Endodermal cell (in vitro differentiated cells): ENCODE measurements at regions not wholly inside any gene's neighbourhood (a gene's known extent, or its start where the extent isn't known, plus 50 kb on each side); places are given as distances from the start of the nearest gene placed in this dataset.
"Not testable (repeated sequence)": the region's sequence is repeated elsewhere in the genome, so short reads cannot be mapped to it uniquely, and the experiment has no call there.

Experiments used
- DNase-seq: peaks from one replicate; pipeline ENCODE4 v3.0.0-alpha.2; 2017
- H3K27ac ChIP-seq: 2 replicates; pipeline ENCODE4 v1.5.1; 2013; ENCODE audit warnings: mild to moderate bottlenecking, low read depth, low read length, moderate library complexity
- H3K27me3 ChIP-seq: 2 replicates; pipeline ENCODE4 v1.6.1; 2013; ENCODE audit warnings: mild to moderate bottlenecking, low read length, moderate library complexity; ENCODE audit not compliant: insufficient read depth, control insufficient read depth, poor library complexity, severe bottlenecking
- H3K36me3 ChIP-seq: 2 replicates; pipeline ENCODE4 v1.7.0; 2013; ENCODE audit warnings: mild to moderate bottlenecking, low read length, moderate library complexity; ENCODE audit not compliant: control insufficient read depth, insufficient read depth
- H3K4me1 ChIP-seq: one replicate; pipeline ENCODE4 v1.7.0; 2013; ENCODE audit warnings: low read length; ENCODE audit not compliant: control insufficient read depth, insufficient read depth
- H3K4me3 ChIP-seq: 2 replicates; pipeline ENCODE4 v1.5.1; 2013; ENCODE audit warnings: mild to moderate bottlenecking, low read length, moderate library complexity
- H3K9ac ChIP-seq: 2 replicates; pipeline ENCODE4 v1.6.1; 2013; ENCODE audit warnings: mild to moderate bottlenecking, low read length, moderate library complexity; ENCODE audit not compliant: poor library complexity, severe bottlenecking; ENCODE audit errors: extremely low read depth
- H3K9me3 ChIP-seq: 2 replicates; pipeline ENCODE4 v1.6.1; 2013; ENCODE audit warnings: mild to moderate bottlenecking, low read length, moderate library complexity; ENCODE audit not compliant: control insufficient read depth
- H3K27ac Mint-ChIP-seq: 2 replicates; pipeline ENCODE4 v1.8.0; 2020; ENCODE audit warnings: mixed read lengths
- H3K27me3 Mint-ChIP-seq: 2 replicates; pipeline ENCODE4 v1.8.0; 2021; ENCODE audit warnings: mild to moderate bottlenecking, mixed read lengths; ENCODE audit not compliant: insufficient read depth
- H3K36me3 Mint-ChIP-seq: 2 replicates; pipeline ENCODE4 v1.8.0; 2020; ENCODE audit warnings: low read depth, mixed read lengths
- H3K4me1 Mint-ChIP-seq: 2 replicates; pipeline ENCODE4 v1.8.0; 2020; ENCODE audit warnings: mixed read lengths
- H3K4me3 Mint-ChIP-seq: 2 replicates; pipeline ENCODE4 v1.8.0; 2020; ENCODE audit warnings: mild to moderate bottlenecking, moderate library complexity, mixed read lengths
- H3K9me3 Mint-ChIP-seq: 2 replicates; pipeline ENCODE4 v1.8.0; 2020; ENCODE audit warnings: mild to moderate bottlenecking, mixed read lengths
- WGBS, 2 experiments: methylation state at CpG; one replicate each; pipeline versions ENCODE4 v1.1.5 to v1.1.7; 2013; ENCODE audit warnings: missing lambda C conversion rate in 2 of 2, mixed read lengths in 1 of 2; ENCODE audit not compliant: insufficient coverage in 1 of 2, insufficient read length in 1 of 2; 5-methylcytosine and 5-hydroxymethylcytosine counted together
- TF ChIP-seq, protein P1 (sequence below): fragments of 200-600 bp; sonication (generic); conservative IDR thresholded peaks from 2 replicates; pipeline ENCODE4 v1.5.0; 2021; ENCODE audit warnings: antibody characterized with exemption, mild to moderate bottlenecking

DNA sequence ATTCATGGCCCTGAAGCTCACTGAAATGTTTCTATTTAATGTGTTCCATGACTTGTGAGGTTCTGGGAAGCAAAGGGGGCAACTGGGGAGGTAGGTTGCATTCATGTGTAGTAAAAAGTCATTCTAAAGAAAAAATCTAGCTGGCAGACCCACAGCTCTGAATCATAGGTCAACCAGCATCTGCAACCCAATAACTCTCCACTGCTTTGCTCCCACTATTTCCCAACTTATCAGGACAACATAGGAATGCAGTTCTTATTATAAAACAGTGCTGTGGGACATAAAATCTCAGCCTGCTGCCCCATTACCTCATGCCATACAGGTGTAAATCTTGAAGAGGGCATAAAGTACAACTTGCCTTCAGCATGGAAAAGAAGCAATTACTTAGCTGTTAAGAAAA is 576.1 kb upstream of the PTBP2 start:
- no peak overlapping the region for H3K27ac Mint-ChIP-seq
- H3K36me3 ChIP-seq, result no peaks in the 10 kb centered on the region
- H3K27me3 Mint-ChIP-seq, result no peaks in the 10 kb centered on the region
- TF ChIP-seq, protein P1, sequence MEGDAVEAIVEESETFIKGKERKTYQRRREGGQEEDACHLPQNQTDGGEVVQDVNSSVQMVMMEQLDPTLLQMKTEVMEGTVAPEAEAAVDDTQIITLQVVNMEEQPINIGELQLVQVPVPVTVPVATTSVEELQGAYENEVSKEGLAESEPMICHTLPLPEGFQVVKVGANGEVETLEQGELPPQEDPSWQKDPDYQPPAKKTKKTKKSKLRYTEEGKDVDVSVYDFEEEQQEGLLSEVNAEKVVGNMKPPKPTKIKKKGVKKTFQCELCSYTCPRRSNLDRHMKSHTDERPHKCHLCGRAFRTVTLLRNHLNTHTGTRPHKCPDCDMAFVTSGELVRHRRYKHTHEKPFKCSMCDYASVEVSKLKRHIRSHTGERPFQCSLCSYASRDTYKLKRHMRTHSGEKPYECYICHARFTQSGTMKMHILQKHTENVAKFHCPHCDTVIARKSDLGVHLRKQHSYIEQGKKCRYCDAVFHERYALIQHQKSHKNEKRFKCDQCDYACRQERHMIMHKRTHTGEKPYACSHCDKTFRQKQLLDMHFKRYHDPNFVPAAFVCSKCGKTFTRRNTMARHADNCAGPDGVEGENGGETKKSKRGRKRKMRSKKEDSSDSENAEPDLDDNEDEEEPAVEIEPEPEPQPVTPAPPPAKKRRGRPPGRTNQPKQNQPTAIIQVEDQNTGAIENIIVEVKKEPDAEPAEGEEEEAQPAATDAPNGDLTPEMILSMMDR, result no peak
- H3K9me3 Mint-ChIP-seq, result peaks cover 24% of the 10 kb centered on the region
- no peak overlapping the region for H3K27ac ChIP-seq
- H3K4me3 ChIP-seq, result no peak overlapping the region
- peaks cover 3% of the 10 kb centered on the region for H3K36me3 Mint-ChIP-seq
- H3K4me3 Mint-ChIP-seq, result no peak overlapping the region
- peaks cover 19% of the 10 kb centered on the region for H3K9me3 ChIP-seq
- peaks cover 34% of the 10 kb centered on the region for H3K4me1 Mint-ChIP-seq
- DNase-seq, result no peak
- no peaks in the 10 kb centered on the region for H3K27me3 ChIP-seq
- H3K4me1 ChIP-seq, result peaks cover 5% of the 10 kb centered on the region
- H3K9ac ChIP-seq, result no peak overlapping the region

DNA sequence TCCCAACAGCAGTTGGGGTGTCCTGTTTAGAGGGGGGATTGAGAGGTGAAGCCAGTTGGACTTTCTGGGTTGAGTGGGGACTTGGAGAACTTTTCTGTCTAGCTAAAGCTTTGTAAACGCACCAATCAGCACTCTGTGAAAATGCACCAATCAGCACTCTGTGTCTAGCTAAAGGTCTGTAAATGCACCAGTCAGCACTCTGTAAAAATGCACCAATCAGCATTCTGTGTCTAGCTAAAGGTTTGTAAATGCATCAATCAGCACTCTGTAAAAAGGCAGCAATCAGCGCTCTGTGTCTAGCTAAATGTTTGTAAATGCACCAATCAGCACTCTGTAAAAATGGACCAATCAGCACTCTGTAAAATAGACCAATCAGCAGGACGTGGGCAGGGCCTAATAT is 568.6 kb upstream of the PTBP2 start:
- peaks cover 19% of the 10 kb centered on the region for H3K4me1 Mint-ChIP-seq
- not testable (repeated sequence) for H3K27ac ChIP-seq, DNase-seq, H3K4me3 Mint-ChIP-seq, H3K27ac Mint-ChIP-seq, H3K4me3 ChIP-seq, H3K27me3 ChIP-seq, H3K36me3 ChIP-seq, H3K27me3 Mint-ChIP-seq, H3K4me1 ChIP-seq, H3K9ac ChIP-seq
- 86 to 90% methylated on average over 2 to 3 of the region's 3 CpGs for WGBS, 2 experiments
- H3K9me3 Mint-ChIP-seq, result peaks cover 56% of the 10 kb centered on the region
- peaks cover 69% of the 10 kb centered on the region for H3K9me3 ChIP-seq
- peaks cover 11% of the 10 kb centered on the region for H3K36me3 Mint-ChIP-seq

DNA sequence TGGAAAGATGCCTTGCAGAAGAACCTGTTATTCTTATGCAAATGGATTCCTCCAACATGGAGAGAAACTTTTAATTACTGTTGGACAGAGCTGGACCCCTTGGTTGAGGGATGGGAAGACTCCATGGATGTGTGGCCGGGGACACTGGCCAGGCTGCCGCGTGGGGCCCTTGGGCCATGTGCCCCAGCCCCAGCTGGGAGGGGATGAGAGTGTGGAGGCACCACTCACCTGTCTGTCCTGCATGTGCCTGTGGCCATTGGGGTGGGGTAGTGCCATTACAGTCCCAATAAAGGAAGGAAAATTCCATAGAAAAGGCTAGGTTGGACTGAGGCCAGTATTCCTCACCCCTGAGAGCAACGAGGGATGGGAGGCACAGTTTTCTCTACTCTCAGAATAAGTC is 564.5 kb upstream of the PTBP2 start:
- Histone ChIP-seq H3K27ac (no peak overlapping the region), H3K27me3 (no peaks in the 10 kb centered on the region), H3K36me3 (no peaks in the 10 kb centered on the region), H3K9me3 (peaks cover 45% of the 10 kb centered on the region), H3K4me1 (no peaks in the 10 kb centered on the region), H3K4me3 (no peak overlapping the region), H3K9ac (no peak overlapping the region)
- no peak overlapping the region for H3K4me3 Mint-ChIP-seq
- H3K27ac Mint-ChIP-seq, result no peak overlapping the region
- 92 to 100% methylated on average over 1 to 4 of the region's 4 CpGs for WGBS, 2 experiments
- DNase-seq, result no peak
- TF ChIP-seq, protein P1, result no peak
- no peaks in the 10 kb centered on the region for H3K27me3 Mint-ChIP-seq
- no peaks in the 10 kb centered on the region for H3K4me1 Mint-ChIP-seq
- H3K9me3 Mint-ChIP-seq, result peaks cover 42% of the 10 kb centered on the region
- peaks cover 8% of the 10 kb centered on the region for H3K36me3 Mint-ChIP-seq

DNA sequence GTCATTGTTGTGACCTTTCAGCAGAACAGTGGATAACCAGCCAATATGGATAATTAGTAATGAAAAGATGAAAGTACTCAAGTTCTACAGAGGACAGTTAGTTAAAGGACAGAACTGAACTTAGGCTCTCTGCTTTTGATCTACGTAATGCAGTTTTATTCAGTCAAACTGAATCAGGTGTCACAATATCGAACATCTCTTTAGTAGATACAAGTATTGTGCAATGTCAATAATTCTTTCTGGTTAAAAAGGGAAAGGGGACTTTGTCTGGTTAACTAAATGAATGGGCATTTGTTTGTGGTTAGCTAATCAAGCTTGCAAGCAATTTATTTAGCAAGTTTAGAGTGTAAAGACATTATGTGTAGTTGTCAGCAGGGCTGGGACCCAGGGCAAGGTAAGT is 562.2 kb upstream of the PTBP2 start:
- Mint-ChIP-seq H3K27ac (no peak overlapping the region), H3K9me3 (peaks cover 21% of the 10 kb centered on the region), H3K27me3 (no peaks in the 10 kb centered on the region), H3K4me1 (no peaks in the 10 kb centered on the region), H3K4me3 (no peak overlapping the region), H3K36me3 (peaks cover 1% of the 10 kb centered on the region)
- TF ChIP-seq, protein P1, result no peak
- Histone ChIP-seq H3K27ac (no peak overlapping the region), H3K9ac (no peak overlapping the region), H3K4me1 (no peaks in the 10 kb centered on the region), H3K27me3 (no peaks in the 10 kb centered on the region), H3K9me3 (peaks cover 22% of the 10 kb centered on the region), H3K4me3 (no peak overlapping the region), H3K36me3 (no peaks in the 10 kb centered on the region)
- WGBS, 2 experiments, result 87 to 97% methylated on average over 2 of the region's 2 CpGs
- DNase-seq, result no peak
